ENCODE measurements at regions not wholly inside any gene's neighbourhood (a gene's known extent, or its start where the extent isn't known, plus 50 kb on each side); places are given as distances from the start of the nearest gene placed in this dataset.

GRCh38 chrX:80285131-80285773, 135.0 kb upstream of the TENT5D start:
- no peak overlapping the region for H3K4me3 Mint-ChIP-seq (ENCODE audit: low read depth)
- H3K36me3 Mint-ChIP-seq (ENCODE audit: insufficient read depth), result no peaks in the 10 kb centered on the region
- no peaks in the 10 kb centered on the region for H3K4me1 Mint-ChIP-seq (ENCODE audit: low read depth)
- no peaks in the 10 kb centered on the region for H3K27me3 Mint-ChIP-seq
- TF ChIP-seq CTCF (IDR thresholded peaks at IDR 0.05; ENCODE audit: unreplicated experiment), result peak; percentile 69
- H3K9me3 Mint-ChIP-seq (ENCODE audit: low read depth), result peaks cover 3% of the 10 kb centered on the region
- no peak for DNase-seq (ENCODE audit: low spot score, unreplicated experiment)
- H3K27ac Mint-ChIP-seq, result no peak overlapping the region

- H3K27ac Mint-ChIP-seq, result no peak overlapping the region
- no peaks in the 10 kb centered on the region for H3K27me3 Mint-ChIP-seq
- peaks cover 14% of the 10 kb centered on the region for H3K9me3 Mint-ChIP-seq (ENCODE audit: low read depth)
- no peak for TF ChIP-seq CTCF (IDR thresholded peaks at IDR 0.05; ENCODE audit: unreplicated experiment)
- no peak overlapping the region for H3K4me3 Mint-ChIP-seq (ENCODE audit: low read depth)
- H3K36me3 Mint-ChIP-seq (ENCODE audit: insufficient read depth), result no peaks in the 10 kb centered on the region
- no peak for DNase-seq (ENCODE audit: low spot score, unreplicated experiment)
- no peaks in the 10 kb centered on the region for H3K4me1 Mint-ChIP-seq (ENCODE audit: low read depth)
These were observed 129.4 kb upstream of the TENT5D start for GRCh38 chrX:80290834-80291233.

GRCh38 chrX:80293354-80293753, 126.9 kb upstream of the TENT5D start:
- Mint-ChIP-seq H3K4me3 (ENCODE audit: low read depth) (no peak overlapping the region), H3K9me3 (ENCODE audit: low read depth) (peaks cover 26% of the 10 kb centered on the region), H3K27me3 (no peaks in the 10 kb centered on the region), H3K27ac (no peak overlapping the region), H3K36me3 (ENCODE audit: insufficient read depth) (peaks cover 2% of the 10 kb centered on the region), H3K4me1 (ENCODE audit: low read depth) (no peaks in the 10 kb centered on the region)
- no peak for TF ChIP-seq CTCF (IDR thresholded peaks at IDR 0.05; ENCODE audit: unreplicated experiment)
- no peak for DNase-seq (ENCODE audit: low spot score, unreplicated experiment)

- no peaks in the 10 kb centered on the region for H3K4me1 Mint-ChIP-seq (ENCODE audit: low read depth)
- no peaks in the 10 kb centered on the region for H3K36me3 Mint-ChIP-seq (ENCODE audit: insufficient read depth)
- TF ChIP-seq CTCF (IDR thresholded peaks at IDR 0.05; ENCODE audit: unreplicated experiment), result no peak
- H3K27ac Mint-ChIP-seq, result no peak overlapping the region
- DNase-seq (ENCODE audit: low spot score, unreplicated experiment), result no peak
- H3K4me3 Mint-ChIP-seq (ENCODE audit: low read depth), result no peak overlapping the region
- no peaks in the 10 kb centered on the region for H3K27me3 Mint-ChIP-seq
- peaks cover 64% of the 10 kb centered on the region for H3K9me3 Mint-ChIP-seq (ENCODE audit: low read depth)
These were observed 114.2 kb upstream of the TENT5D start for GRCh38 chrX:80306007-80306406.

GRCh38 chrX:80312448-80312847, 107.8 kb upstream of the TENT5D start:
- Mint-ChIP-seq H3K36me3 (ENCODE audit: insufficient read depth) (peaks cover 2% of the 10 kb centered on the region), H3K27me3 (no peaks in the 10 kb centered on the region)

More at GRCh38 chrX:80312448-80312847, 107.8 kb upstream of the TENT5D start:
- no peak for TF ChIP-seq CTCF (IDR thresholded peaks at IDR 0.05; ENCODE audit: unreplicated experiment)
- Mint-ChIP-seq H3K9me3 (ENCODE audit: low read depth) (peaks cover 44% of the 10 kb centered on the region), H3K27ac (no peak overlapping the region), H3K4me3 (ENCODE audit: low read depth) (no peak overlapping the region), H3K4me1 (ENCODE audit: low read depth) (no peaks in the 10 kb centered on the region)
- DNase-seq (ENCODE audit: low spot score, unreplicated experiment), result no peak

Measured in progenitor cell of endocrine pancreas (in vitro differentiated cells).